GM12891 (cell line): ENCODE measurements at regions not wholly inside any gene's neighbourhood (a gene's known extent, or its start where the extent isn't known, plus 50 kb on each side); places are given as distances from the start of the nearest gene placed in this dataset.

Experiments used
- PAX5 ChIP-seq: IDR thresholded peaks from 2 replicates; pipeline ENCODE4 v1.6.1; 2011; ENCODE audit warnings: low read length, moderate library complexity, mild to moderate bottlenecking; ENCODE audit not compliant: insufficient read depth, severe bottlenecking
- POLR2A ChIP-seq: IDR thresholded peaks from 2 replicates; pipeline ENCODE4 v1.6.1; 2011; ENCODE audit warnings: low read depth, low read length, control low read depth
- POLR2AphosphoS5 ChIP-seq: IDR thresholded peaks from 2 replicates; pipeline ENCODE4 v1.6.1; 2011; ENCODE audit warnings: low read depth, low read length, control low read depth
- POU2F2 ChIP-seq: IDR thresholded peaks from 2 replicates; pipeline ENCODE4 v1.6.1; 2011; ENCODE audit warnings: low read depth, mild to moderate bottlenecking, control low read depth, low read length, moderate library complexity
- SPI1 ChIP-seq: IDR thresholded peaks from 2 replicates; pipeline ENCODE4 v1.6.1; 2011; ENCODE audit warnings: low read depth, low read length, control low read depth
- TAF1 ChIP-seq: IDR thresholded peaks from 2 replicates; pipeline ENCODE4 v1.6.1; 2011; ENCODE audit warnings: low read depth, low read length, control low read depth

DNA sequence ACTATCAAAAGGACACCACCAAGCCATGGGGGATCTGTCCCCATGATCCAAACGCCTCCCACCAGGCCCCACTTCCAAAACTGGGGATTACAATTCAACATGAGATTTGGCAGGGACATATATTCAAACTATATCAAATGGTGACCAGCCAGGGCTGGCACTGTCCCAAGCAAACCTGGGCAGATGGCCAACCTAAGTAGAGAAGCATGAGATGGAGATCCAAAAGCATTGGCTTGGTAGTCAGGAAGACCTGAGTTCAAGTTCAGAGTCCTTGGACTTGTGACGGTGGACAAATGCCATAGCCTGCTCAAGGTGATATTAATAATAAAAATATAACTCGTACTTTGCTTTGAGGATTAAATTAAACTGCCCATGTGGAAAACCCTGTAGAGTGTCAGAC is 79.2 kb upstream of the HS3ST1 start:
- TF ChIP-seq POLR2A (no peak), PAX5 (no peak), TAF1 (no peak), POLR2AphosphoS5 (no peak), SPI1 (no peak), POU2F2 (no peak)
